Stomach (tissue), 4 donors: ENCODE measurements at regions not wholly inside any gene's neighbourhood (a gene's known extent, or its start where the extent isn't known, plus 50 kb on each side); places are given as distances from the start of the nearest gene placed in this dataset.

Experiments used
- POLR2AphosphoS5 ChIP-seq, 3 donors: sonication (generic); formaldehyde crosslinking; IDR thresholded peaks; one replicate each; pipeline ENCODE4 v1.6.1; 2016; ENCODE audit warnings: antibody characterized with exemption in 3 of 3
- TF ChIP-seq, protein P1 (sequence below), 7 experiments: fragments of 450-650 bp in 4 of 7; fragments of 200-600 bp in 3 of 7; sonication (generic) in 3 of 7; IDR thresholded peaks; one replicate each; pipeline ENCODE4 v1.5.1; 2016 to 2019; ENCODE audit warnings: antibody characterized with exemption in 7 of 7, control low read depth in 2 of 7, mild to moderate bottlenecking in 1 of 7

DNA sequence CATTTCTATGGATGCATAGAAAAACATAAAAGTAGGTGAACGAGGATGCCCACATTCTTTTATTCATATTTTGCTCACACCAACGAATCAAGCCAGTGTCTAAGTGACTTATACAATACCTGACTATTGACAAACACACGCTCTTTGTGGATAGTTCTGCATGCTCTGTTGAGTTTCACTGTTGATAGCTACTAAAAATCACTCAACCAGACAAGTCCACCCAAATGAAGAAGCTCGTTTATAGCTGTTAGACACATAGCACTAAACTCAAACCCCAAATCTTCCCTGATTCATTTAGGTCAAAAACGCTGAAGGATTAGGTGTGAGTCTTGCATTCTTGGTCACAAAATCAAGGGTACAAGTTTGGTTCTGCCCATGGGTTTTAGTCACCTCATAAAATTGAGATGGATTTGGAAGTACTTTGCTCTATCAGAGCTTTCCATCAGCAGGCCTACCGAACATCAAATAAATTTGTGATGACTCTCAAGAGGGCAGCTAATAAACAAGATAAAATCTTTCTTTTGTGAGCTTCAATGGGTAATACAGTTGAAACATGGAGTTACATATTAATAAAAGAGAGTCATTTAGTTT, 92.7 kb upstream of the ETAA1 start:
- TF ChIP-seq, protein P1, sequence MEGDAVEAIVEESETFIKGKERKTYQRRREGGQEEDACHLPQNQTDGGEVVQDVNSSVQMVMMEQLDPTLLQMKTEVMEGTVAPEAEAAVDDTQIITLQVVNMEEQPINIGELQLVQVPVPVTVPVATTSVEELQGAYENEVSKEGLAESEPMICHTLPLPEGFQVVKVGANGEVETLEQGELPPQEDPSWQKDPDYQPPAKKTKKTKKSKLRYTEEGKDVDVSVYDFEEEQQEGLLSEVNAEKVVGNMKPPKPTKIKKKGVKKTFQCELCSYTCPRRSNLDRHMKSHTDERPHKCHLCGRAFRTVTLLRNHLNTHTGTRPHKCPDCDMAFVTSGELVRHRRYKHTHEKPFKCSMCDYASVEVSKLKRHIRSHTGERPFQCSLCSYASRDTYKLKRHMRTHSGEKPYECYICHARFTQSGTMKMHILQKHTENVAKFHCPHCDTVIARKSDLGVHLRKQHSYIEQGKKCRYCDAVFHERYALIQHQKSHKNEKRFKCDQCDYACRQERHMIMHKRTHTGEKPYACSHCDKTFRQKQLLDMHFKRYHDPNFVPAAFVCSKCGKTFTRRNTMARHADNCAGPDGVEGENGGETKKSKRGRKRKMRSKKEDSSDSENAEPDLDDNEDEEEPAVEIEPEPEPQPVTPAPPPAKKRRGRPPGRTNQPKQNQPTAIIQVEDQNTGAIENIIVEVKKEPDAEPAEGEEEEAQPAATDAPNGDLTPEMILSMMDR (IDR thresholded peaks at IDR 0.05), result no peak
- no peak for TF ChIP-seq POLR2AphosphoS5 (IDR thresholded peaks at IDR 0.05)
